HG03565 (cell line): ENCODE measurements at regions not wholly inside any gene's neighbourhood (a gene's known extent, or its start where the extent isn't known, plus 50 kb on each side); places are given as distances from the start of the nearest gene placed in this dataset.

Experiments
- ATAC-seq: cut with Tn5 transposase; IDR thresholded peaks from one replicate; pipeline ENCODE4 v1.9.1; 2021; ENCODE audit warnings: mild to moderate bottlenecking, moderate library complexity; ENCODE audit not compliant: unreplicated experiment

DNA sequence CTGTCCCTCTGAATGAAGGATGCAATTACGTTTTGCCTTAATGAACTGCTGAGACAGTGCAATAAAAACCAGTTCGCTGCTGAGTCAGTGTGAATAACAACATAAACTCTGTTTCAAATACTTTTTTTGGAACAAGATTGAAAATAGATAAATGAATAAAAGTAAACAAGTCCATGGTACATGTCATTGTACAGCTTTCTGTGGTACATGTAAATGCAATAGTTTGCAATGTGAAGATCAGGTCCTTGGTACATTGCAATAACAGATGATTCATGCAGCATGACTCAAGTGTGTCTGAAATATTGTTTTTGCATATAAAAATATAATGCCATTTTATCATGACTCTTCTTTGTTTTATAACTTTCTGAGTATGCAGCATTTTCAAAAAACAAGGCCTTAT lies 193.4 kb upstream of the PACRGL start:
- no peak for ATAC-seq

GRCh38 chr4:20509315-20509714 lies 190.9 kb upstream of the PACRGL start:
- no peak for ATAC-seq

GRCh38 chr4:20512033-20512792 lies 188.0 kb upstream of the PACRGL start:
- ATAC-seq: no peak

DNA sequence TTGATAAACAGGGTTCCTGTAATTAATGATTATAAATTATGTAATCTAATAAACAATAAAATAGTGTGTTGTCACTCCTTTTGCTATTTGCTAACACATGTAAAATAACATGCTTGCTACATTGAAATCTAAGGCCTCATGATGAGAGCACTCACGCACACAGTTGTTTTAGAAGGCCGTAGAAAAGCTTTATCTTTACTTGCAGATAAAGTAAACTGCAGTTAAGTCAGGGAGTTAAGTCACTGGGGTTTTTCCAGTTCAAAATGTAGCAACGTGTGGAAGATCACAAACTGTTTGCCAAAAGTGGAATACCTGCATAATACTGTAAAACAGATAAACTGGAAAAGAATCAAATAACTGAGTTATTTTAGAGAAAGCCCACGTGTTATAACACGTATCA lies 187.3 kb upstream of the PACRGL start:
- ATAC-seq: no peak

GRCh38 chr4:20520901-20521300 lies 179.4 kb upstream of the PACRGL start:
- ATAC-seq: no peak

GRCh38 chr4:20528508-20528907 lies 171.8 kb upstream of the PACRGL start:
- no peak for ATAC-seq

DNA sequence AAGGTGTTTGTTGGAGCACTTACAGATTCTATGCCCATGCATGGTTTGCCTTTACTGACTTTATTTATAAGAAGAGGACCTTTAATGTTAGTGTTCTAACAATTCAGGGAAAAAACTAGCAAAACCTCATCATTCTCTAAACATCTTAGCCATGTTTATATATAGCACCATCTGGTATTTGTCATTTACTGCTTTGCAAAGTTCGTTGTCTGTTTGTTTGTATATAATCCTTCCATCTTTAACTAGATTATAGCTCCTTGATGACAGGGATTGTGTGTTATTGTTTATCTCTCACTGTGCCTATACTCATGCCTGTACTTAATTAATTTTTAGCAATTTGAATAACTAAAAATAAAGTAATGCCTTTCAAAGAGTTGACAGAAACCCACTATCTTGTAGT lies 170.6 kb upstream of the PACRGL start:
- no peak for ATAC-seq

GRCh38 chr4:20532116-20532790 lies 168.0 kb upstream of the PACRGL start:
- no peak for ATAC-seq

- ATAC-seq: no peak
Observed at GRCh38 chr4:20532871-20533870, 167.1 kb upstream of the PACRGL start.

DNA sequence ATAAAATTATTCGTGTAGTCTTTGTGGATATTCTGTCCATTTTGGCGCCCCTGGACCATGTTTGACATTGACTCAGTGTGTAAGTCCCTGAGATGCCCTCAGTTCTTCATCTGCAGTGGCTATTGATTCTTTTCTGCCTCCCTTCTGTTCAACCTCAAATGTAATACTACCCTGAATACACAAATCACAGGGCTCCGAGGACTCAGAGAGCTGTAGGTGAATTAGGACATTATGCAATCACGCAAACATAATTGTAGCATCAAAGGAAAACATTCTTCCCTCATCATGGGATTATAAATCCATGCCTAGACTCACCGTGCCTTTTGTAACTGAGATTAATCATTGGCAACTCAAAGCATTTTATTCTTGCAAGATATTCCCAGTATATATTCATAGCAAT lies 161.4 kb upstream of the PACRGL start:
- ATAC-seq: no peak

DNA sequence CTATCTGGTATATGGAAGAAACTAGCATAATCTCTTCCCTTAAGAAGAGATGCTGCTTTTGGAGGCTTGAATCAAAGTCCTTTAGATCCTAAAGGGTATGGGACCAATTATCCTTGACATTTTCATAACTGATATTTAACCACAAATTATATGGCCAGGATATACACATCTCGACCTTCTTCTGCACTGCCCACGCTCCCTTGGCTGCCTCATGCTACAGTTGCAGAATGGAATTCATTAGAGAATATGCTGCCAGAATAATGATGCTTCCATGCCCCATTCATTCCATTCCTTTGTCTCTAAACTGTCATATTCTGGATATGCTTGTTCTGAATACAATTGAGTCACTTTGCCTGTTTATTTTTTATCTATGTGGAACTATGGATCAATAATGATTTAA lies 157.1 kb upstream of the PACRGL start:
- ATAC-seq: no peak

DNA sequence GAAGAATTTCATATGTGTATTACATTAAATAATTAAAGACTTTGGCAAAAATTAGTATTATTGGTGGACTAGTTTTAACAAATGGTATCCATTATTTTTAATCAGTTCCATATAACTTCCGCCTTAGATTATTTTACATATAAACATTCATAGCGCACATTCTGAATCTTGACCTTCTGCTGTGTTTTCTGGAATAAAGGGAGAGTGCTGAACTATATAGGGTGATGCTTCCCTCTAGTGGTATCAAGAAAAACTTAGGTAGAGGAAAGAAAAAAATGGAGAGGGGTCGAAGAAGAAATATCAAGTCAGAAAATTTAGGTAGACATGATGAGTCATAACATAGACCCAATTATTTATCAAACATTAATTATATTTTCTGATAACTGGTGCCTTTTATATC lies 155.6 kb upstream of the PACRGL start:
- ATAC-seq: peak; percentile 47

- ATAC-seq: no peak
Observed at GRCh38 chr4:20552004-20552403, 148.3 kb upstream of the PACRGL start.

GRCh38 chr4:20554134-20554533 lies 146.1 kb upstream of the PACRGL start:
- ATAC-seq: no peak

- no peak for ATAC-seq
Observed at GRCh38 chr4:20565075-20565721, 135.1 kb upstream of the PACRGL start.

GRCh38 chr4:20570981-20571715 lies 129.1 kb upstream of the PACRGL start:
- ATAC-seq: no peak

GRCh38 chr4:20572976-20573375 lies 127.3 kb upstream of the PACRGL start:
- no peak for ATAC-seq

GRCh38 chr4:20574986-20575385 lies 125.3 kb upstream of the PACRGL start:
- ATAC-seq: no peak

- no peak for ATAC-seq
Observed at GRCh38 chr4:20575486-20575885, 124.8 kb upstream of the PACRGL start.

- ATAC-seq: no peak
Observed at GRCh38 chr4:20576861-20577260, 123.4 kb upstream of the PACRGL start.
